SK-N-SH treated with all-trans-retinoic acid at 6 μM for 48 hours (cell line): ENCODE measurements at regions not wholly inside any gene's neighbourhood (a gene's known extent, or its start where the extent isn't known, plus 50 kb on each side); places are given as distances from the start of the nearest gene placed in this dataset.

Experiments used
- ARNTL ChIP-seq: fragments of 450-650 bp; formaldehyde crosslinking; IDR thresholded peaks from 2 replicates; pipeline ENCODE4 v1.5.0; 2020; ENCODE audit warnings: low read depth, mild to moderate bottlenecking, moderate library complexity, borderline replicate concordance
- GLIS3 ChIP-seq: fragments of 250-450 bp; sonication (Bioruptor Pico); IDR thresholded peaks from 2 replicates; pipeline ENCODE4 v1.5.0; 2020; ENCODE audit warnings: mild to moderate bottlenecking, moderate library complexity
- OSR1 ChIP-seq: fragments of 250-450 bp; sonication (Bioruptor Pico); IDR thresholded peaks from 2 replicates; pipeline ENCODE4 v1.8.0; 2022; ENCODE audit warnings: moderate library complexity, mild to moderate bottlenecking, inconsistent platforms
- TOX ChIP-seq: fragments of 250-450 bp; sonication (Bioruptor Pico); IDR thresholded peaks from 2 replicates; pipeline ENCODE4 v1.8.0; 2021; ENCODE audit warnings: mild to moderate bottlenecking, moderate library complexity, borderline replicate concordance
- ZC3H10 ChIP-seq: fragments of 250-450 bp; sonication (Bioruptor Pico); IDR thresholded peaks from 2 replicates; pipeline ENCODE4 v1.5.1; 2021; ENCODE audit warnings: mild to moderate bottlenecking, moderate library complexity
- ZFP3 ChIP-seq: fragments of 250-450 bp; sonication (Bioruptor Pico); IDR thresholded peaks from 2 replicates; pipeline ENCODE4 v1.5.0; 2020; ENCODE audit warnings: mild to moderate bottlenecking, moderate library complexity
- TF ChIP-seq, protein P1 (sequence below): fragments of 250-450 bp; sonication (Bioruptor Pico); IDR thresholded peaks from 2 replicates; pipeline ENCODE4 v1.8.0; 2020; ENCODE audit warnings: mild to moderate bottlenecking, moderate library complexity, borderline replicate concordance

DNA sequence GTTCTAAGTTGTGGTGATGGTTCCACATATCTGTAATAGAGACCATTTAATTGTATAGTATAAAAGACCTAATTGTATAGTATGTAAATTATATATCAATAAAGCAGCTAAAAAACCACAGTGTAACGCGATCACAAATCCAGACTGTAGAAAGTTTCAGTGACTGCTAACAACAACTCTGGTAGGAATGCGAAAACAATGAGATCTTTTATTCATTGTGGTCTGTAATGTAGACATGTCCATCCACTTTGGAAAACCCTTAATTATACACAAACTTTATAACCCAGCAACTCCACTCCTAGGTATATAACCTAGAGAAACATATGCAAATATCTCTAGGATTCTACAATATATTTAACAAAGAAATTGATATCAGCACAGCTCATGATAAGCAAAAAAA lies 549.5 kb downstream of the SLITRK1 start:
- TF ChIP-seq ZFP3 (CRISPR knock-in tag) (no peak), ARNTL (CRISPR knock-in tag) (no peak), OSR1 (no peak), GLIS3 (CRISPR knock-in tag) (no peak), TOX (no peak), ZC3H10 (CRISPR knock-in tag) (no peak)
- TF ChIP-seq, protein P1, sequence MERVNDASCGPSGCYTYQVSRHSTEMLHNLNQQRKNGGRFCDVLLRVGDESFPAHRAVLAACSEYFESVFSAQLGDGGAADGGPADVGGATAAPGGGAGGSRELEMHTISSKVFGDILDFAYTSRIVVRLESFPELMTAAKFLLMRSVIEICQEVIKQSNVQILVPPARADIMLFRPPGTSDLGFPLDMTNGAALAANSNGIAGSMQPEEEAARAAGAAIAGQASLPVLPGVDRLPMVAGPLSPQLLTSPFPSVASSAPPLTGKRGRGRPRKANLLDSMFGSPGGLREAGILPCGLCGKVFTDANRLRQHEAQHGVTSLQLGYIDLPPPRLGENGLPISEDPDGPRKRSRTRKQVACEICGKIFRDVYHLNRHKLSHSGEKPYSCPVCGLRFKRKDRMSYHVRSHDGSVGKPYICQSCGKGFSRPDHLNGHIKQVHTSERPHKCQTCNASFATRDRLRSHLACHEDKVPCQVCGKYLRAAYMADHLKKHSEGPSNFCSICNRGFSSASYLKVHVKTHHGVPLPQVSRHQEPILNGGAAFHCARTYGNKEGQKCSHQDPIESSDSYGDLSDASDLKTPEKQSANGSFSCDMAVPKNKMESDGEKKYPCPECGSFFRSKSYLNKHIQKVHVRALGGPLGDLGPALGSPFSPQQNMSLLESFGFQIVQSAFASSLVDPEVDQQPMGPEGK (CRISPR knock-in tag), result no peak
